SU-DHL-6 (cell line): ENCODE measurements at regions not wholly inside any gene's neighbourhood (a gene's known extent, or its start where the extent isn't known, plus 50 kb on each side); places are given as distances from the start of the nearest gene placed in this dataset.

ENCODE experiments used
- H2AFZ ChIP-seq: fragments of 200-600 bp; sonication (generic); 2 replicates; pipeline ENCODE4 v1.6.1; 2014; ENCODE audit warnings: low read depth, mild to moderate bottlenecking, moderate library complexity, mixed read lengths, antibody characterized with exemption, low read length; ENCODE audit not compliant: severe bottlenecking
- H3F3A ChIP-seq: fragments of 200-600 bp; shearing (Covaris generic); 2 replicates; pipeline ENCODE4 v1.6.0; 2016; ENCODE audit warnings: antibody characterized with exemption, mild to moderate bottlenecking; ENCODE audit not compliant: insufficient read depth
- H3K27ac ChIP-seq: fragments of 200-600 bp; sonication (generic); 2 replicates; pipeline ENCODE4 v1.5.1; 2016; ENCODE audit warnings: low read depth, mild to moderate bottlenecking, low read length, moderate library complexity, mixed read lengths
- H3K27me3 ChIP-seq: fragments of 200-600 bp; sonication (generic), shearing (Covaris generic); 2 replicates; pipeline ENCODE4 v1.6.0; 2014; ENCODE audit warnings: mild to moderate bottlenecking, low read length
- H3K36me3 ChIP-seq: fragments of 200-600 bp; sonication (generic); 2 replicates; pipeline ENCODE4 v1.6.1; 2014; ENCODE audit warnings: mild to moderate bottlenecking, low read length, mixed read lengths
- H3K4me2 ChIP-seq: fragments of 300-600, 200-600 bp; shearing (Covaris generic), sonication (generic); 2 replicates; pipeline ENCODE4 v1.6.0; 2014; ENCODE audit warnings: low read length, low read depth, mild to moderate bottlenecking; ENCODE audit not compliant: poor library complexity, severe bottlenecking
- H3K4me3 ChIP-seq: fragments of 200-600 bp; sonication (generic); 2 replicates; pipeline ENCODE4 v1.5.1; 2014; ENCODE audit warnings: antibody characterized with exemption, low read length, mild to moderate bottlenecking, mixed read lengths; ENCODE audit not compliant: insufficient read depth, poor library complexity, severe bottlenecking
- H3K79me2 ChIP-seq: fragments of 200-600 bp; sonication (generic); 2 replicates; pipeline ENCODE4 v1.6.1; 2014; ENCODE audit warnings: mild to moderate bottlenecking, low read length, moderate library complexity; ENCODE audit not compliant: insufficient read depth
- H3K9ac ChIP-seq: fragments of 200-600 bp; sonication (generic); 2 replicates; pipeline ENCODE4 v1.7.0; 2014; ENCODE audit warnings: mild to moderate bottlenecking, low read length
- H3K9me2 ChIP-seq: fragments of 200-600 bp; sonication (generic); replicated peaks from 2 replicates; pipeline ENCODE4 v1.6.1; 2014; ENCODE audit warnings: low read length; ENCODE audit not compliant: insufficient read depth
- H3K9me3 ChIP-seq: fragments of 200-600 bp; sonication (generic); 2 replicates; pipeline ENCODE4 v1.6.1; 2014; ENCODE audit warnings: low read length, mixed read lengths; ENCODE audit not compliant: insufficient read depth
- H4K20me1 ChIP-seq: fragments of 200-600 bp; sonication (generic); 2 replicates; pipeline ENCODE4 v1.6.1; 2014; ENCODE audit warnings: low read depth, mild to moderate bottlenecking, antibody characterized with exemption, low read length, moderate library complexity, mixed read lengths
- CTCF ChIP-seq: fragments of 200-600 bp; sonication (generic); IDR thresholded peaks from one replicate; pipeline ENCODE4 v1.5.1; 2017; ENCODE audit warnings: antibody characterized with exemption, mild to moderate bottlenecking, low read length, moderate library complexity; ENCODE audit not compliant: insufficient read depth, poor library complexity, severe bottlenecking
- EZH2phosphoT487 ChIP-seq: fragments of 200-600 bp; sonication (generic), shearing (Covaris generic); conservative IDR thresholded peaks from 2 replicates; pipeline ENCODE4 v1.6.1; 2018; ENCODE audit warnings: mild to moderate bottlenecking, antibody characterized with exemption, low read length, moderate library complexity, mixed read lengths

- Histone ChIP-seq H3K4me2 (no peak overlapping the region), H3K4me3 (no peak overlapping the region), H3K27me3 (no peaks in the 10 kb centered on the region), H3K79me2 (no peaks in the 10 kb centered on the region), H3K36me3 (no peaks in the 10 kb centered on the region), H3K27ac (no peak overlapping the region), H2AFZ (no peak overlapping the region), H3K9ac (no peak overlapping the region), H4K20me1 (no peaks in the 10 kb centered on the region), H3K9me3 (no peaks in the 10 kb centered on the region), H3K9me2 (no peaks in the 10 kb centered on the region), H3F3A (no peaks in the 10 kb centered on the region)
- TF ChIP-seq CTCF (no peak), EZH2phosphoT487 (no peak)
These were observed 206.5 kb downstream of the TJP1 start for GRCh38 chr15:29615791-29616190.

- no peaks in the 10 kb centered on the region for H3F3A ChIP-seq
- H3K4me2 ChIP-seq, result no peak overlapping the region
- no peak overlapping the region for H3K27ac ChIP-seq
- TF ChIP-seq EZH2phosphoT487 (no peak), CTCF (no peak)
- no peak overlapping the region for H3K4me3 ChIP-seq
- H4K20me1 ChIP-seq, result no peaks in the 10 kb centered on the region
- H3K79me2 ChIP-seq, result no peaks in the 10 kb centered on the region
- H3K27me3 ChIP-seq, result no peaks in the 10 kb centered on the region
- no peak overlapping the region for H3K9ac ChIP-seq
- H3K9me3 ChIP-seq, result no peaks in the 10 kb centered on the region
- no peak overlapping the region for H2AFZ ChIP-seq
- no peaks in the 10 kb centered on the region for H3K36me3 ChIP-seq
- no peaks in the 10 kb centered on the region for H3K9me2 ChIP-seq
These were observed 208.3 kb downstream of the TJP1 start for GRCh38 chr15:29613951-29614382.

GRCh38 chr15:29612701-29613100, 209.6 kb downstream of the TJP1 start:
- no peaks in the 10 kb centered on the region for H3K9me2 ChIP-seq
- no peak for TF ChIP-seq EZH2phosphoT487
- no peak for TF ChIP-seq CTCF
- H4K20me1 ChIP-seq, result no peaks in the 10 kb centered on the region
- H3K4me3 ChIP-seq, result no peak overlapping the region
- H3F3A ChIP-seq, result no peaks in the 10 kb centered on the region
- H3K27ac ChIP-seq, result no peak overlapping the region
- H3K79me2 ChIP-seq, result no peaks in the 10 kb centered on the region
- H3K4me2 ChIP-seq, result no peak overlapping the region
- no peaks in the 10 kb centered on the region for H3K9me3 ChIP-seq
- H3K36me3 ChIP-seq, result no peaks in the 10 kb centered on the region
- no peaks in the 10 kb centered on the region for H3K27me3 ChIP-seq
- no peak overlapping the region for H2AFZ ChIP-seq
- H3K9ac ChIP-seq, result no peak overlapping the region

GRCh38 chr15:29612096-29612495, 210.2 kb downstream of the TJP1 start:
- Histone ChIP-seq H3K36me3 (no peaks in the 10 kb centered on the region), H3K27ac (no peak overlapping the region), H3K79me2 (no peaks in the 10 kb centered on the region), H4K20me1 (no peaks in the 10 kb centered on the region), H3K9ac (no peak overlapping the region), H3K4me3 (no peak overlapping the region), H3K27me3 (no peaks in the 10 kb centered on the region), H2AFZ (no peak overlapping the region), H3K4me2 (no peak overlapping the region), H3F3A (no peaks in the 10 kb centered on the region), H3K9me2 (no peaks in the 10 kb centered on the region), H3K9me3 (no peaks in the 10 kb centered on the region)
- TF ChIP-seq CTCF (no peak), EZH2phosphoT487 (no peak)
